T-cell (primary cell): ENCODE measurements at regions not wholly inside any gene's neighbourhood (a gene's known extent, or its start where the extent isn't known, plus 50 kb on each side); places are given as distances from the start of the nearest gene placed in this dataset.
A peak's percentile ranks its signal among the peaks of the same experiment; 100 is the strongest.

Experiments
- ATAC-seq, 4 experiments: fragments of 200-7000 bp in 3 of 4; fragments of 150-1000 bp in 1 of 4; cut with Tn5 transposase; replicated peaks in 1 of 4; 1 replicate in 3 of 4; 2 replicates in 1 of 4; pipeline ENCODE4 v1.10.0; 2021; ENCODE audit warnings: moderate library complexity in 3 of 4, mild to moderate bottlenecking in 2 of 4, moderate number of reproducible peaks in 1 of 4
- CTCF ChIA-PET, 2 donors: fragments of 300-600 bp; sonication (Branson Sonifier 250); formaldehyde crosslinking; loops; one replicate each; lab custom pipeline; 2022; ENCODE audit warnings: antibody characterized with exemption in 2 of 2; lab: Charles Lee
- POLR2A ChIA-PET, 2 donors: fragments of 300-600 bp; sonication (Branson Sonifier 250); formaldehyde crosslinking; loops; one replicate each; lab custom pipeline; 2022; ENCODE audit warnings: antibody characterized with exemption in 2 of 2; lab: Charles Lee
- DNase-seq, 35 experiments: peaks; one replicate each; pipeline versions ENCODE4 v3.0.0 to v3.0.0-alpha.2; 2013 to 2023
- H3K27ac ChIP-seq: one replicate; pipeline ENCODE4 v1.5.1; 2013; ENCODE audit warnings: low read length
- H3K27me3 ChIP-seq, 2 experiments: replicated peaks in 1 of 2; 1 replicate in 1 of 2; 2 replicates in 1 of 2; pipeline versions ENCODE4 v1.6.1 to v1.7.0; 2013; ENCODE audit warnings: low read length in 1 of 2, mixed read lengths in 1 of 2; ENCODE audit not compliant: control insufficient read depth in 2 of 2, insufficient read depth in 2 of 2; ENCODE audit errors: extremely low read depth in 1 of 2
- H3K36me3 ChIP-seq, 2 donors: 1 replicate in 1 of 2; 2 replicates in 1 of 2; pipeline versions ENCODE4 v1.6.1 to v1.7.0; 2013; ENCODE audit warnings: low read length in 1 of 2; ENCODE audit not compliant: control insufficient read depth in 2 of 2, insufficient read depth in 1 of 2; ENCODE audit errors: extremely low read depth in 1 of 2
- H3K4me1 ChIP-seq, 2 experiments: 1 replicate in 1 of 2; 2 replicates in 1 of 2; pipeline versions ENCODE4 v1.6.1 to v1.7.0; 2013; ENCODE audit warnings: low read length in 2 of 2, mixed read lengths in 1 of 2; ENCODE audit not compliant: insufficient read depth in 2 of 2, control insufficient read depth in 1 of 2; ENCODE audit errors: extremely low read depth in 1 of 2
- H3K4me3 ChIP-seq, 2 donors: 1 replicate in 1 of 2; 2 replicates in 1 of 2; pipeline versions ENCODE4 v1.5.1 to v1.7.0; 2013; ENCODE audit warnings: mild to moderate bottlenecking in 2 of 2, low read length in 1 of 2, moderate library complexity in 1 of 2; ENCODE audit not compliant: control insufficient read depth in 1 of 2; ENCODE audit errors: extremely low read depth in 1 of 2
- H3K9me3 ChIP-seq: 2 replicates; pipeline ENCODE4 v1.7.0; 2013
- H3K27ac Mint-ChIP-seq, 2 donors: one replicate each; pipeline ENCODE4 v1.8.0; 2020 to 2021; ENCODE audit warnings: mild to moderate bottlenecking in 2 of 2, mixed read lengths in 2 of 2
- H3K27me3 Mint-ChIP-seq, 2 donors: one replicate each; pipeline ENCODE4 v1.8.0; 2021 to 2022; ENCODE audit warnings: mixed read lengths in 2 of 2
- H3K36me3 Mint-ChIP-seq: one replicate; pipeline ENCODE4 v1.8.0; 2021; ENCODE audit warnings: mixed read lengths
- H3K4me1 Mint-ChIP-seq, 3 donors: one replicate each; pipeline ENCODE4 v1.8.0; 2020 to 2022; ENCODE audit warnings: mixed read lengths in 3 of 3, mild to moderate bottlenecking in 1 of 3
- H3K4me3 Mint-ChIP-seq, 3 donors: one replicate each; pipeline ENCODE4 v1.8.0; 2020 to 2022; ENCODE audit warnings: mild to moderate bottlenecking in 3 of 3, mixed read lengths in 3 of 3, moderate library complexity in 3 of 3
- H3K9me3 Mint-ChIP-seq, 3 donors: one replicate each; pipeline ENCODE4 v1.8.0; 2020 to 2022; ENCODE audit warnings: mixed read lengths in 3 of 3
- WGBS: methylation state at CpG from one replicate; pipeline ENCODE4 v1.1.5; 2013; ENCODE audit warnings: missing lambda C conversion rate; ENCODE audit not compliant: insufficient coverage; 5-methylcytosine and 5-hydroxymethylcytosine counted together

- ATAC-seq: no peak
- Mint-ChIP-seq H3K27ac (no peak overlapping the region), H3K9me3 (peaks cover 0 to under 1% (median 0%) of the 10 kb centered on the region in 3 donors), H3K27me3 (no peaks in the 10 kb centered on the region), H3K4me1 (peaks cover 52 to 56% (median 52%) of the 10 kb centered on the region in 3 donors), H3K36me3 (no peaks in the 10 kb centered on the region), H3K4me3 (no peak overlapping the region)
- Histone ChIP-seq H3K36me3 (no peaks in the 10 kb centered on the region), H3K9me3 (no peaks in the 10 kb centered on the region), H3K27me3 (no peaks in the 10 kb centered on the region), H3K4me1 (peaks cover 11 to 26% of the 10 kb centered on the region in 2 experiments), H3K27ac (no peak overlapping the region), H3K4me3 (no peak overlapping the region)
- DNase-seq: no peak
- ChIA-PET POLR2A (no interaction called here), CTCF (no interaction called here)
These were observed 178.0 kb downstream of the CAND1 start for GRCh38 chr12:67447180-67447579.

DNA sequence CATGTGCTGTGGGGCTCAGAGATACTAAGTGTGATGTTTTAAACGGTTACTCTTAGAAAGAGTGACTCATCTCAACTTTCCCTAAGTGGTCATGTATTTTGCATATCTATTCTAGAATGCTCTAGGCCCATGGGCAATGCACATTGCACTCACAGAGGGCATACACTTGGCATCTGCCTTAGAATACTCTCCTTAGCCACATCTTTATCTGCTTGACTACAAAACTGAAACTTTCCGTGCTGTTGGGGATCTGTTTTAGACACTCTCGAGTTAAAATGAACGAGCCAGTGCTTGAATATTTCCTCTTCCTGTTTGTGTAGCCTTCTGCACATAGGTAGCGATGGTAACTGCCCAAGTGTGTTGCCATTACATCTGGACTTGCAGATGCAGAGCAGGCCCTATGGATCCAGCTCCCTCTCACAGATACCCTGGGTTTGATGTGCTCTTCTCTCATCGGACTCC, 180.5 kb downstream of the CAND1 start:
- H3K36me3 Mint-ChIP-seq: no peaks in the 10 kb centered on the region
- no peak overlapping the region for H3K4me3 ChIP-seq
- POLR2A ChIA-PET: interaction anchor here in 1 of 2 donors (0.7 kb wide), 1 partner anchor 72 kb away, joined by 3 read pairs; no protein-coding TSS in a partner anchor
- CTCF ChIA-PET: no interaction called here
- peaks cover 11 to 31% of the 10 kb centered on the region in 2 experiments for H3K4me1 ChIP-seq
- peaks cover 0 to 3% (median 0%) of the 10 kb centered on the region in 3 donors for H3K9me3 Mint-ChIP-seq
- peak overlapping the region; percentile 86 to 87 for H3K27ac Mint-ChIP-seq
- H3K9me3 ChIP-seq: no peaks in the 10 kb centered on the region
- ATAC-seq: peak; percentile 61 to 81 (median 71)
- H3K27ac ChIP-seq: peak overlapping the region; percentile 57
- WGBS: 9% methylated on average over 4 of the region's 6 CpGs
- H3K36me3 ChIP-seq: no peaks in the 10 kb centered on the region
- peaks cover 51 to 54% (median 54%) of the 10 kb centered on the region in 3 donors for H3K4me1 Mint-ChIP-seq
- H3K27me3 ChIP-seq: no peaks in the 10 kb centered on the region
- H3K27me3 Mint-ChIP-seq: no peaks in the 10 kb centered on the region
- peak overlapping the region; percentile 13 to 67 (median 18) for H3K4me3 Mint-ChIP-seq
- DNase-seq: peak in 3 of 35 experiments; percentile 17 to 38 (median 18)

DNA sequence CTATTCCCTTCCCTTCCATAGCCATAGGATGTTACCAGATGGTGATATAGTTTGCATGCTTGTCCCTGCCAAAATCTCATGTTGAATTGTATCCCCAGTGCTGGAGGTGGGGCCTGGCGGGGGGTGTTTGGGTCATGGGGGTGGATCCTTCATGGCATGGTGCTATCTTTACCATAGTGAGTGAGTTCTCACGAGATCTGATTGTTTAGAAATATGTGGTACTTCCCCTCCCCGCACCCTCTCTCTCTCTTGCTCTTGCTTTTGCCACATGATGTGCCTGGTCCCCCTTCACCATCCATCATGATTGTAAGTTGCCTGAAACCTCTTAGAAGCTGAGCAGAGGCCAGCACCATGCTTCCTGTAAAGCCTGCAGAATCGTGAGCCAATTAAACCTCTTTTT, 181.3 kb downstream of the CAND1 start:
- ATAC-seq (no peak), DNase-seq (no peak)
- Mint-ChIP-seq H3K27me3 (no peaks in the 10 kb centered on the region), H3K9me3 (peaks cover 0 to 3% (median 0%) of the 10 kb centered on the region in 3 donors), H3K4me3 (peak overlapping the region in 1 of 3 donors; percentile 67), H3K36me3 (no peaks in the 10 kb centered on the region), H3K27ac (peak overlapping the region; percentile 53 to 87), H3K4me1 (peaks cover 51 to 54% (median 54%) of the 10 kb centered on the region in 3 donors)
- H3K27me3 ChIP-seq: no peaks in the 10 kb centered on the region
- WGBS: no CpG with 5 or more reads among the region's 4 CpGs
- CTCF ChIA-PET: interaction anchor here in 1 of 2 donors (0.9 kb wide), 1 partner anchor 96 kb away, joined by 3 read pairs; no protein-coding TSS in a partner anchor
- peaks cover 11 to 31% of the 10 kb centered on the region in 2 experiments for H3K4me1 ChIP-seq
- POLR2A ChIA-PET: interaction anchor here (0.7 kb wide), 2 partner anchors 71 to 213 kb away, joined by 3 to 14 read pairs; no protein-coding TSS in a partner anchor
- no peaks in the 10 kb centered on the region for H3K9me3 ChIP-seq
- H3K4me3 ChIP-seq: no peak overlapping the region
- H3K27ac ChIP-seq: no peak overlapping the region
- no peaks in the 10 kb centered on the region for H3K36me3 ChIP-seq

- Mint-ChIP-seq H3K9me3 (peaks cover 0 to 3% (median 0%) of the 10 kb centered on the region in 3 donors), H3K4me3 (peak overlapping the region in 1 of 3 donors; percentile 67), H3K27me3 (no peaks in the 10 kb centered on the region), H3K4me1 (peaks cover 51 to 54% (median 54%) of the 10 kb centered on the region in 3 donors), H3K36me3 (no peaks in the 10 kb centered on the region), H3K27ac (peak overlapping the region; percentile 2 to 7)
- Histone ChIP-seq H3K4me1 (peaks cover 11 to 31% of the 10 kb centered on the region in 2 experiments), H3K27ac (no peak overlapping the region), H3K4me3 (no peak overlapping the region), H3K36me3 (no peaks in the 10 kb centered on the region), H3K9me3 (no peaks in the 10 kb centered on the region), H3K27me3 (no peaks in the 10 kb centered on the region)
- DNase-seq (no peak), ATAC-seq (no peak)
- ChIA-PET CTCF (interaction anchor here in 1 of 2 donors (0.6 kb wide), 1 partner anchor 77 kb away, joined by 4 read pairs; no protein-coding TSS in a partner anchor), POLR2A (interaction anchor here in 1 of 2 donors (0.7 kb wide), 1 partner anchor 213 kb away, joined by 14 read pairs; no protein-coding TSS in a partner anchor)
- 79% methylated on average over 3 of the region's 4 CpGs for WGBS
These were observed 182.0 kb downstream of the CAND1 start for GRCh38 chr12:67451206-67451605.

DNA sequence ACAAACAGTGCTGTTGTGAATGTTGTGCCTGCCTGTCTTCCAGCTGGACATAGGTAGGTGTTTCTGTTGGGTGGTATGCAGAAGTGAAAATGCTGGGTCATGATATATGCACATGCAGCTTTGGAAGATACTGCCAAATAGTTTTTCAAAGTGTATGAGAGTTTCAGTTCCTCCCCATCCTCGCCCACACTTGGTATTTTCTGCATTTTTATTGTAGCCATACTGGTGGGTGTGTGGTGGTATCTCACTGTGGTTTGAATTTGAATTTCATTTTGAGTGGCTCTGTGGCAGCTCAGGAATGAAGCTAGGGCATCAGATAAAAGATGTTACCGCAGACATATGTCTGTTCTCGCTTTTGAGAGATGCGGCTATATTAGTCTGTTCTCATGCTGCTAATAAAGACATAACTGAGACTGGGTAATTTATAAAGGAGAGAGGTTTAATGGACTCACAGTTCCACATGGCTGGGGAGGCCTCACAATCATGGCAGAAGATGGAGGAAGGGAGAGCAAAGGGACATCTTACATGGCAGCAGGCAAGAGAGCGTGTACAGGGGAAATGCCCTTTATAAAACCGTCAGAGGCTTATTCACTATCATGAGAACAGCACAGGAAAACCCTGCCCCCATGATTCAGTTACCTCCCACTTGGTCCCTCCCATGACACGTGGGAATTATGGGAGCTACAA, 183.1 kb downstream of the CAND1 start:
- peak in 1 of 4 experiments; percentile 10 for ATAC-seq
- Histone ChIP-seq H3K27me3 (no peaks in the 10 kb centered on the region), H3K36me3 (no peaks in the 10 kb centered on the region), H3K4me3 (no peak overlapping the region), H3K9me3 (no peaks in the 10 kb centered on the region), H3K27ac (no peak overlapping the region), H3K4me1 (peaks cover 11 to 31% of the 10 kb centered on the region in 2 experiments)
- Mint-ChIP-seq H3K9me3 (peaks cover 0 to 3% (median 0%) of the 10 kb centered on the region in 3 donors), H3K27ac (peak overlapping the region; percentile 5 to 46), H3K4me1 (peaks cover 46 to 55% (median 49%) of the 10 kb centered on the region in 3 donors), H3K27me3 (no peaks in the 10 kb centered on the region), H3K4me3 (no peak overlapping the region), H3K36me3 (no peaks in the 10 kb centered on the region)
- DNase-seq: no peak
- 38% methylated on average over 2 of the region's 7 CpGs for WGBS
- ChIA-PET CTCF (interaction anchor here in 1 of 2 donors (0.7 to 0.8 kb wide), 2 partner anchors 10 to 141 kb away, joined by 3 read pairs; no protein-coding TSS in a partner anchor), POLR2A (interaction anchor here in 1 of 2 donors (0.6 kb wide), 2 partner anchors 42 to 1332 kb away, joined by 3 read pairs; no protein-coding TSS in a partner anchor)

GRCh38 chr12:67453191-67453590, 184.0 kb downstream of the CAND1 start:
- Histone ChIP-seq H3K9me3 (no peaks in the 10 kb centered on the region), H3K27ac (no peak overlapping the region), H3K36me3 (no peaks in the 10 kb centered on the region), H3K4me1 (peaks cover 11 to 31% of the 10 kb centered on the region in 2 experiments), H3K4me3 (no peak overlapping the region), H3K27me3 (no peaks in the 10 kb centered on the region)
- peak overlapping the region in 1 of 2 donors; percentile 2 for H3K27ac Mint-ChIP-seq
- peaks cover 0 to 3% (median 0%) of the 10 kb centered on the region in 3 donors for H3K9me3 Mint-ChIP-seq
- no peaks in the 10 kb centered on the region for H3K36me3 Mint-ChIP-seq
- WGBS: 95% methylated on average over 2 of the region's 3 CpGs
- POLR2A ChIA-PET: interaction anchor here in 1 of 2 donors (0.5 kb wide), 1 partner anchor 180 kb away, joined by 5 read pairs; no protein-coding TSS in a partner anchor
- H3K4me3 Mint-ChIP-seq: no peak overlapping the region
- ATAC-seq (no peak), DNase-seq (no peak)
- CTCF ChIA-PET: no interaction called here
- H3K27me3 Mint-ChIP-seq: no peaks in the 10 kb centered on the region
- peaks cover 45 to 50% (median 46%) of the 10 kb centered on the region in 3 donors for H3K4me1 Mint-ChIP-seq
